Dermis microvascular lymphatic vessel endothelial cell (primary cell): ENCODE measurements at regions not wholly inside any gene's neighbourhood (a gene's known extent, or its start where the extent isn't known, plus 50 kb on each side); places are given as distances from the start of the nearest gene placed in this dataset.
"Not testable (repeated sequence)": the region's sequence is repeated elsewhere in the genome, so short reads cannot be mapped to it uniquely, and the experiment has no call there.

Experiments used
- DNase-seq, 2 donors: peaks; one replicate each; pipeline versions ENCODE4 v3.0.0 to v3.0.0-alpha.2; 2010; ENCODE audit warnings: low read depth in 2 of 2

GRCh38 chr1:29388170-29388569 lies 151.8 kb downstream of the PTPRU start:
- DNase-seq: no peak

- DNase-seq: no peak
These were observed 150.9 kb downstream of the PTPRU start for GRCh38 chr1:29387210-29387609.

- DNase-seq: not testable (repeated sequence)
These were observed 150.1 kb downstream of the PTPRU start for GRCh38 chr1:29386453-29386852.

- no peak for DNase-seq
These were observed 149.6 kb downstream of the PTPRU start for GRCh38 chr1:29385966-29386365.

GRCh38 chr1:29384496-29385015 lies 148.2 kb downstream of the PTPRU start:
- no peak for DNase-seq

GRCh38 chr1:29383746-29384371 lies 147.5 kb downstream of the PTPRU start:
- peak in 1 of 2 donors; percentile 54 for DNase-seq

- DNase-seq: no peak
These were observed 146.8 kb downstream of the PTPRU start for GRCh38 chr1:29382851-29383745.

GRCh38 chr1:29381426-29381825 lies 145.1 kb downstream of the PTPRU start:
- no peak for DNase-seq

GRCh38 chr1:29380532-29380931 lies 144.2 kb downstream of the PTPRU start:
- DNase-seq: no peak

- DNase-seq: peak; percentile 4 to 62
These were observed 143.2 kb downstream of the PTPRU start for GRCh38 chr1:29379443-29380073.
